Esophagus (tissue), 2 donors: ENCODE measurements at regions not wholly inside any gene's neighbourhood (a gene's known extent, or its start where the extent isn't known, plus 50 kb on each side); places are given as distances from the start of the nearest gene placed in this dataset.

ENCODE experiments used
- H3K27ac ChIP-seq, 2 donors: one replicate each; pipeline ENCODE4 v1.5.1; 2013; ENCODE audit warnings: low read depth in 2 of 2, mild to moderate bottlenecking in 2 of 2, inconsistent platforms in 1 of 2, low read length in 1 of 2, moderate library complexity in 1 of 2
- H3K27me3 ChIP-seq, 2 donors: one replicate each; pipeline ENCODE4 v1.6.1; 2013; ENCODE audit warnings: low read length in 2 of 2, control low read depth in 1 of 2, mild to moderate bottlenecking in 1 of 2; ENCODE audit not compliant: insufficient read depth in 2 of 2, control insufficient read depth in 1 of 2
- H3K36me3 ChIP-seq, 2 donors: one replicate each; pipeline ENCODE4 v1.6.1; 2013; ENCODE audit warnings: low read length in 1 of 2; ENCODE audit not compliant: control insufficient read depth in 2 of 2, insufficient read depth in 2 of 2
- H3K4me1 ChIP-seq, 2 donors: one replicate each; pipeline ENCODE4 v1.6.1; 2013; ENCODE audit warnings: low read length in 1 of 2; ENCODE audit not compliant: control insufficient read depth in 2 of 2, insufficient read depth in 2 of 2
- H3K4me3 ChIP-seq, 2 donors: one replicate each; pipeline ENCODE4 v1.5.1; 2013; ENCODE audit warnings: low read length in 2 of 2, mild to moderate bottlenecking in 2 of 2, low read depth in 1 of 2, moderate library complexity in 1 of 2
- H3K9me3 ChIP-seq, 2 donors: one replicate each; pipeline ENCODE4 v1.6.1; 2013; ENCODE audit warnings: mild to moderate bottlenecking in 2 of 2, low read depth in 1 of 2, low read length in 1 of 2, moderate library complexity in 1 of 2; ENCODE audit not compliant: control insufficient read depth in 2 of 2, insufficient read depth in 1 of 2
- WGBS, 2 donors: extraction: QIAGEN DNeasy Blood & Tissue Kit; methylation state at CpG; one replicate each; pipeline ENCODE4 v1.1.7; 2013; 5-methylcytosine and 5-hydroxymethylcytosine counted together
- donor health status: healthy with polysubstance abuse.
- donor health status: Bipolar disorder and iron deficiency.

GRCh38 chr7:26599982-26600381 is 264.4 kb downstream of the SKAP2 start:
- WGBS, 2 donors, result 88 to 91% methylated on average over 7 of the region's 7 CpGs
- H3K36me3 ChIP-seq, result no peaks in the 10 kb centered on the region
- H3K27ac ChIP-seq, result no peak overlapping the region
- H3K4me1 ChIP-seq, result no peaks in the 10 kb centered on the region
- H3K9me3 ChIP-seq, result no peaks in the 10 kb centered on the region
- H3K27me3 ChIP-seq, result no peaks in the 10 kb centered on the region
- no peak overlapping the region for H3K4me3 ChIP-seq

- Histone ChIP-seq H3K27ac (no peak overlapping the region), H3K4me3 (no peak overlapping the region), H3K9me3 (no peaks in the 10 kb centered on the region), H3K4me1 (no peaks in the 10 kb centered on the region), H3K27me3 (no peaks in the 10 kb centered on the region), H3K36me3 (no peaks in the 10 kb centered on the region)
- 76 to 79% methylated on average over 3 of the region's 3 CpGs for WGBS, 2 donors
These were observed 264.0 kb downstream of the SKAP2 start for GRCh38 chr7:26600411-26600810.

DNA sequence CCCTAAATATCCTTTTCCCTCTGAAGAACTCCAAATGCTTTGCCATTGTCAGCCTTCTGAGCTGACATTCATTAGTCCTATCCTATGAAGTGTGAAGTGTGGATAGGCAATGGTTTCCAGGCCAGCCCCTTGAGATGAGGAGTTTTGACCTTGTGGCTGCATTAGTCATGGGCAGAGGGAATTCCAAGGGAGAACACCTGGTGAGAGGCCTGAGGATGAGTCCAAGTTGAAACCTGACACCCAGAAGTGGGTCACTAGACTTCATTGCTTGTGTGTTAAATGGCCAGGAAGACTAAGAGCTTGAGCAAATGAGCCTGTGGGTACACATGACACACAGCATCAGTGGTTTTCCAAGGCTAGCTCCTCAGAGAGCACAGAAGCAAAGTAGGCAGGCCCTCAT is 260.8 kb downstream of the SKAP2 start:
- no peak overlapping the region for H3K4me3 ChIP-seq
- no peak overlapping the region for H3K27ac ChIP-seq
- no peaks in the 10 kb centered on the region for H3K9me3 ChIP-seq
- H3K27me3 ChIP-seq, result no peaks in the 10 kb centered on the region
- H3K4me1 ChIP-seq, result no peaks in the 10 kb centered on the region
- no peaks in the 10 kb centered on the region for H3K36me3 ChIP-seq

DNA sequence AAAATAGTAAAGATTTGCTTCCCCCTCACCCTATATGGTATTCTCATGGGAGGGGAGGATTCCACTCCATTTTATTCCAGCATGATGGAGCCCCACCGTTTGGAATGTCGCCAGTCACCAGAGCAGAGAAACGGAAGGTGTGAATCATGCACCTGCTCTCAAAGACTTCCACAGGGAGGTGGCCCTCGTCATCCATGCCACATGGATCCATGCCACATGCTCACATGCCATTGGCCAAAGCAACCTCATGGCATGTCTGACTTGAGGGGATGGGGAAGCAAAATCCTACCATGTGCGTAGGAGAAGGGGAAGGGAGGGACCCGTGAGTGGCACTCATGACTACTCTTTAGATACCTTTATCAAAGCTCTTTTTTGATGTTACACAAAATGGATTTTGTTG is 256.0 kb downstream of the SKAP2 start:
- WGBS, 2 donors, result 80% methylated on average over 6 of the region's 6 CpGs
- Histone ChIP-seq H3K4me1 (no peaks in the 10 kb centered on the region), H3K36me3 (no peaks in the 10 kb centered on the region), H3K9me3 (no peaks in the 10 kb centered on the region), H3K27me3 (no peaks in the 10 kb centered on the region), H3K4me3 (no peak overlapping the region), H3K27ac (no peak overlapping the region)

DNA sequence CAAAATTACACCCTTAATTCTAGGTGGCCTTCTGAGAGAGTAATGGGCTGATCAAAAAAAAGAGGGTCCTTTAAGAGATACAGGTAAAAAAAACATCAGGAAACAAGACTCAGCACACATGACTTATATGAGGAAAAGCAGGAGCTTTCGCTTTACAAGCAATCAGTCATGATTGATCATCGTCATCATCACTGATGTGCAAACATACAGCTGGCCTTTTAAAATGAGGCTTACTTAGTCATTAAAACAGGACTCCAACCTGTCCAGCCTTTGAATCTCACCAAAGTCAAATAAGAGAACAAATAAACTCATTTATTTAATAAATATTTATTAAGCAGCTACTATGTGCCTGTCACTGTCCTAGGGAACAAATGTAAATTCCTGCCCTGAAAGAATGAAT is 255.3 kb downstream of the SKAP2 start:
- H3K9me3 ChIP-seq, result no peaks in the 10 kb centered on the region
- H3K27me3 ChIP-seq, result no peaks in the 10 kb centered on the region
- no peaks in the 10 kb centered on the region for H3K36me3 ChIP-seq
- 53 to 67% methylated on average over 2 of the region's 2 CpGs for WGBS, 2 donors
- no peaks in the 10 kb centered on the region for H3K4me1 ChIP-seq
- no peak overlapping the region for H3K27ac ChIP-seq
- H3K4me3 ChIP-seq, result no peak overlapping the region

- no peaks in the 10 kb centered on the region for H3K36me3 ChIP-seq
- H3K4me3 ChIP-seq, result no peak overlapping the region
- H3K4me1 ChIP-seq, result no peaks in the 10 kb centered on the region
- no peak overlapping the region for H3K27ac ChIP-seq
- no peaks in the 10 kb centered on the region for H3K9me3 ChIP-seq
- no peaks in the 10 kb centered on the region for H3K27me3 ChIP-seq
- 79 to 81% methylated on average over 6 of the region's 6 CpGs for WGBS, 2 donors
These were observed 254.9 kb downstream of the SKAP2 start for GRCh38 chr7:26609532-26609931.

GRCh38 chr7:26612742-26613141 is 251.6 kb downstream of the SKAP2 start:
- no peak overlapping the region for H3K27ac ChIP-seq
- no peaks in the 10 kb centered on the region for H3K27me3 ChIP-seq
- H3K9me3 ChIP-seq, result peaks cover 0 to 10% of the 10 kb centered on the region in 2 donors
- no peaks in the 10 kb centered on the region for H3K36me3 ChIP-seq
- no peak overlapping the region for H3K4me3 ChIP-seq
- H3K4me1 ChIP-seq, result no peaks in the 10 kb centered on the region
- WGBS, 2 donors, result 88 to 95% methylated on average over 11 of the region's 11 CpGs

GRCh38 chr7:26614503-26614902 is 249.9 kb downstream of the SKAP2 start:
- Histone ChIP-seq H3K4me1 (no peaks in the 10 kb centered on the region), H3K4me3 (no peak overlapping the region), H3K36me3 (no peaks in the 10 kb centered on the region), H3K9me3 (peaks cover 0 to 10% of the 10 kb centered on the region in 2 donors), H3K27ac (no peak overlapping the region), H3K27me3 (no peaks in the 10 kb centered on the region)
- 87 to 88% methylated on average over 11 of the region's 11 CpGs for WGBS, 2 donors

DNA sequence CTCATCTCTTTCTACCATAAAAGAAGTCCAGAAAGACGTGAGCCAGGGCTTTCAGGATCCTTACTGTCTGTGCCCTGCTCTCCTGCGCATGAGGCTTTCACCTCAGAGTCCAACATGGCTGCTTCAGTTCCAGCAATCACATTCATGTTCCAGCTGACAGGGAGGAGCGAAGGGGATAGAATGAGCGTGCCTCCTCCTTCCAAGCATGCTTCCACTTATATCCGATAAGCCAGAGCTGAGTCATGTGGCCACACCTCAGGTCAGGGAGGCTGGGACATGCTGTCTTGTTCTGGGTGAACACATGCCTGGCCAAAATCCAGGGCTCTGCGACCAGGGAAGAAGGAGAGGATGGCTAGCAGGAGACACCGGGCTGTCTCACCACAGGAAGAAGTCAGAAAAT is 248.2 kb downstream of the SKAP2 start:
- Histone ChIP-seq H3K36me3 (no peaks in the 10 kb centered on the region), H3K27ac (no peak overlapping the region), H3K27me3 (no peaks in the 10 kb centered on the region), H3K4me3 (no peak overlapping the region), H3K9me3 (peaks cover 0 to 14% of the 10 kb centered on the region in 2 donors), H3K4me1 (no peaks in the 10 kb centered on the region)
- WGBS, 2 donors, result 76 to 80% methylated on average over 7 of the region's 7 CpGs

DNA sequence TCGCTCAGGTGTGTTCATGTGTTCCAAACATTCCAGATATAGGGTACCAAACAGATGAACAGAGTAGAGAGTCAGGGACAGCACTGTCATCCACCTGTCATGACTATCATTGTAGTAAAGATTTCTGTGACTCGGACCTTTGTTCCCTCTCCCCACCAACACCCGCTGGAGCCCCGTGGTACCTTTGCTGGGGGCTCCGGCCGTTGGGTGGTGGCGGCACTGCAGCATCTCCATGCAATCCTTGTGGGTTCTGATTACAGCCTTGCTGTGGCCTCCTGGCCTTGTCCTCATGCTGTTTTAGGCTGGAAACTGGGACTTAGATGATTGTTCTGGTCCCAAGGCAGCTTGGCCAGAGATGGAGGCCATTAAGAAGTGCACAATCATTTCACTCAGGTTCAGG is 247.3 kb downstream of the SKAP2 start:
- Histone ChIP-seq H3K4me3 (no peak overlapping the region), H3K36me3 (no peaks in the 10 kb centered on the region), H3K4me1 (no peaks in the 10 kb centered on the region), H3K27ac (no peak overlapping the region), H3K9me3 (peaks cover 0 to 14% of the 10 kb centered on the region in 2 donors), H3K27me3 (no peaks in the 10 kb centered on the region)
- WGBS, 2 donors, result 91 to 94% methylated on average over 7 of the region's 7 CpGs
